ENCODE measurements at regions not wholly inside any gene's neighbourhood (a gene's known extent, or its start where the extent isn't known, plus 50 kb on each side); places are given as distances from the start of the nearest gene placed in this dataset.

GRCh38 chr2:20141056-20141762 lies 83.7 kb downstream of the SDC1 start:
- POLR2A ChIA-PET: no interaction called here
- H3K27ac Mint-ChIP-seq: no peak overlapping the region
- DNase-seq (ENCODE audit: low spot score): no peak

More at GRCh38 chr2:20141056-20141762, 83.7 kb downstream of the SDC1 start:
- ATAC-seq: no peak
- Mint-ChIP-seq H3K9me3 (no peaks in the 10 kb centered on the region), H3K27me3 (ENCODE audit: low read depth) (peaks cover 3% of the 10 kb centered on the region; the same call in 1 of the 2 replicates), H3K4me1 (peaks cover 33% of the 10 kb centered on the region), H3K36me3 (no peaks in the 10 kb centered on the region), H3K4me3 (no peak overlapping the region)
- TF ChIP-seq ZNF532 (CRISPR knock-in tag; IDR thresholded peaks at IDR 0.05; ENCODE audit: borderline replicate concordance) (no peak), SOX15 (CRISPR knock-in tag; IDR thresholded peaks at IDR 0.05) (no peak), STAT6 (CRISPR knock-in tag; conservative IDR thresholded peaks at IDR 0.05; ENCODE audit: low read depth) (no peak), ARID4B (CRISPR knock-in tag; IDR thresholded peaks at IDR 0.05; ENCODE audit: borderline replicate concordance) (no peak), ZNF416 (CRISPR knock-in tag; IDR thresholded peaks at IDR 0.05) (no peak), PRDM15 (CRISPR knock-in tag; IDR thresholded peaks at IDR 0.05) (no peak), NFYB (CRISPR knock-in tag; conservative IDR thresholded peaks at IDR 0.05; ENCODE audit: low read depth) (no peak), MAX (CRISPR knock-in tag; IDR thresholded peaks at IDR 0.05) (no peak), ELF4 (CRISPR knock-in tag; IDR thresholded peaks at IDR 0.05; ENCODE audit: low read depth) (no peak), JAZF1 (CRISPR knock-in tag; IDR thresholded peaks at IDR 0.05) (no peak), RELA (CRISPR knock-in tag; IDR thresholded peaks at IDR 0.05; ENCODE audit: borderline replicate concordance) (no peak), ZNF317 (CRISPR knock-in tag; IDR thresholded peaks at IDR 0.05; ENCODE audit: borderline replicate concordance, low read depth) (no peak), ZNF425 (CRISPR knock-in tag; conservative IDR thresholded peaks at IDR 0.05) (no peak), ZBTB21 (CRISPR knock-in tag; IDR thresholded peaks at IDR 0.05; ENCODE audit: borderline replicate concordance) (no peak), ATF1 (CRISPR knock-in tag; IDR thresholded peaks at IDR 0.05) (no peak), HMGA2 (CRISPR knock-in tag; IDR thresholded peaks at IDR 0.05) (no peak), MXD4 (CRISPR knock-in tag; IDR thresholded peaks at IDR 0.05; ENCODE audit: borderline replicate concordance) (no peak), RORB (CRISPR knock-in tag; IDR thresholded peaks at IDR 0.05) (no peak), OVOL2 (CRISPR knock-in tag; IDR thresholded peaks at IDR 0.05; ENCODE audit: borderline replicate concordance) (no peak)
- CTCF ChIA-PET: interaction anchor here (0.8 to 2.6 kb wide), 3 partner anchors 84 to 150 kb away, joined by 4 to 5 read pairs (median 4); partner anchors contain the start of gene SDC1
